ENCODE measurements at regions not wholly inside any gene's neighbourhood (a gene's known extent, or its start where the extent isn't known, plus 50 kb on each side); places are given as distances from the start of the nearest gene placed in this dataset.

DNA sequence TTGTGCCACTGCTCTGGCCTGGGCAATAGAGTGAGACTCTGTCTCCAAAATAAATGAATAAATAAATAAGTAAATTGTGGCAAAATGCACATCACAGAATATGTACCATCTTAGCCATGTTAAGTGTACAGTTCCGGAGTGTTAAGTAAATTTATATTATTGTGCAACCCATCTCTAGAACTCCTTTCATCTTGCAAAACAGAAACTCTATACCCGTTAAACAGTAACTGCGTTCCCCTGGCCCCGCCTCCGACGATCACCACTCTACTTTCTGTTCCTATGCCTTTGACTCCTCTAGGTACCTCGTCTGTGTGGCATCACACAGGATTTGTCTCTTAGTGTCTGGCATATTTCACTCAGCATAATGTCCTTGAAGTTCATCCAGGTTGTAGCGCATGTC is 356.4 kb upstream of the FOXK1 start:
- TF ChIP-seq OSR1 (CRISPR knock-in tag; IDR thresholded peaks at IDR 0.05) (no peak), ZFP3 (CRISPR knock-in tag; IDR thresholded peaks at IDR 0.05) (no peak), RARB (CRISPR knock-in tag; IDR thresholded peaks at IDR 0.05) (no peak), ZFP30 (CRISPR knock-in tag; IDR thresholded peaks at IDR 0.05) (no peak), ZNF565 (CRISPR knock-in tag; conservative IDR thresholded peaks at IDR 0.05; ENCODE audit: low read depth) (no peak), PPARA (CRISPR knock-in tag; IDR thresholded peaks at IDR 0.05; ENCODE audit: borderline replicate concordance) (no peak), ZNF8 (CRISPR knock-in tag; IDR thresholded peaks at IDR 0.05) (no peak), TCF4 (CRISPR knock-in tag; IDR thresholded peaks at IDR 0.05; ENCODE audit: borderline replicate concordance) (no peak)
- TF ChIP-seq, protein P1, sequence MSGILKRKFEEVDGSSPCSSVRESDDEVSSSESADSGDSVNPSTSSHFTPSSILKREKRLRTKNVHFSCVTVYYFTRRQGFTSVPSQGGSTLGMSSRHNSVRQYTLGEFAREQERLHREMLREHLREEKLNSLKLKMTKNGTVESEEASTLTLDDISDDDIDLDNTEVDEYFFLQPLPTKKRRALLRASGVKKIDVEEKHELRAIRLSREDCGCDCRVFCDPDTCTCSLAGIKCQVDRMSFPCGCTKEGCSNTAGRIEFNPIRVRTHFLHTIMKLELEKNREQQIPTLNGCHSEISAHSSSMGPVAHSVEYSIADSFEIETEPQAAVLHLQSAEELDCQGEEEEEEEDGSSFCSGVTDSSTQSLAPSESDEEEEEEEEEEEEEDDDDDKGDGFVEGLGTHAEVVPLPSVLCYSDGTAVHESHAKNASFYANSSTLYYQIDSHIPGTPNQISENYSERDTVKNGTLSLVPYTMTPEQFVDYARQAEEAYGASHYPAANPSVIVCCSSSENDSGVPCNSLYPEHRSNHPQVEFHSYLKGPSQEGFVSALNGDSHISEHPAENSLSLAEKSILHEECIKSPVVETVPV (CRISPR knock-in tag; IDR thresholded peaks at IDR 0.05): no peak
- TF ChIP-seq, protein P2, sequence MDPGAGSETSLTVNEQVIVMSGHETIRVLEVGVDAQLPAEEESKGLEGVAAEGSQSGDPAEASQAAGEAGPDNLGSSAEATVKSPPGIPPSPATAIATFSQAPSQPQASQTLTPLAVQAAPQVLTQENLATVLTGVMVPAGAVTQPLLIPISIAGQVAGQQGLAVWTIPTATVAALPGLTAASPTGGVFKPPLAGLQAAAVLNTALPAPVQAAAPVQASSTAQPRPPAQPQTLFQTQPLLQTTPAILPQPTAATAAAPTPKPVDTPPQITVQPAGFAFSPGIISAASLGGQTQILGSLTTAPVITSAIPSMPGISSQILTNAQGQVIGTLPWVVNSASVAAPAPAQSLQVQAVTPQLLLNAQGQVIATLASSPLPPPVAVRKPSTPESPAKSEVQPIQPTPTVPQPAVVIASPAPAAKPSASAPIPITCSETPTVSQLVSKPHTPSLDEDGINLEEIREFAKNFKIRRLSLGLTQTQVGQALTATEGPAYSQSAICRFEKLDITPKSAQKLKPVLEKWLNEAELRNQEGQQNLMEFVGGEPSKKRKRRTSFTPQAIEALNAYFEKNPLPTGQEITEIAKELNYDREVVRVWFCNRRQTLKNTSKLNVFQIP (CRISPR knock-in tag; IDR thresholded peaks at IDR 0.05; ENCODE audit: borderline replicate concordance, low read depth): no peak
- TF ChIP-seq, protein P3, sequence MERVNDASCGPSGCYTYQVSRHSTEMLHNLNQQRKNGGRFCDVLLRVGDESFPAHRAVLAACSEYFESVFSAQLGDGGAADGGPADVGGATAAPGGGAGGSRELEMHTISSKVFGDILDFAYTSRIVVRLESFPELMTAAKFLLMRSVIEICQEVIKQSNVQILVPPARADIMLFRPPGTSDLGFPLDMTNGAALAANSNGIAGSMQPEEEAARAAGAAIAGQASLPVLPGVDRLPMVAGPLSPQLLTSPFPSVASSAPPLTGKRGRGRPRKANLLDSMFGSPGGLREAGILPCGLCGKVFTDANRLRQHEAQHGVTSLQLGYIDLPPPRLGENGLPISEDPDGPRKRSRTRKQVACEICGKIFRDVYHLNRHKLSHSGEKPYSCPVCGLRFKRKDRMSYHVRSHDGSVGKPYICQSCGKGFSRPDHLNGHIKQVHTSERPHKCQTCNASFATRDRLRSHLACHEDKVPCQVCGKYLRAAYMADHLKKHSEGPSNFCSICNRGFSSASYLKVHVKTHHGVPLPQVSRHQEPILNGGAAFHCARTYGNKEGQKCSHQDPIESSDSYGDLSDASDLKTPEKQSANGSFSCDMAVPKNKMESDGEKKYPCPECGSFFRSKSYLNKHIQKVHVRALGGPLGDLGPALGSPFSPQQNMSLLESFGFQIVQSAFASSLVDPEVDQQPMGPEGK (CRISPR knock-in tag; IDR thresholded peaks at IDR 0.05; ENCODE audit: borderline replicate concordance): no peak
